Heart left ventricle (tissue), 16 donors: ENCODE measurements at regions not wholly inside any gene's neighbourhood (a gene's known extent, or its start where the extent isn't known, plus 50 kb on each side); places are given as distances from the start of the nearest gene placed in this dataset.

Source experiments
- ATAC-seq, 4 donors: fragments of 200-7000 bp; cut with Tn5 transposase; one replicate each; pipeline ENCODE4 v1.9.1; 2020 to 2022; ENCODE audit warnings: moderate library complexity in 4 of 4, mild to moderate bottlenecking in 3 of 4, moderate number of reproducible peaks in 1 of 4
- DNase-seq, 5 donors: peaks; one replicate each; pipeline ENCODE4 v3.0.0-alpha.2; 2020
- H3K27ac ChIP-seq, 12 donors: fragments of 200-600 bp; sonication (generic) in 4 of 12; one replicate each; pipeline versions ENCODE4 v1.5.0 to v1.8.0; 2016 to 2022; ENCODE audit warnings: mild to moderate bottlenecking in 2 of 12
- H3K27me3 ChIP-seq, 9 donors: fragments of 200-600 bp; sonication (generic) in 2 of 9; one replicate each; pipeline versions ENCODE4 v1.5.1 to v1.8.0; 2016 to 2022; ENCODE audit warnings: mild to moderate bottlenecking in 3 of 9
- H3K36me3 ChIP-seq, 9 donors: fragments of 200-600 bp; sonication (generic) in 2 of 9; one replicate each; pipeline versions ENCODE4 v1.5.0 to v1.8.0; 2018 to 2022; ENCODE audit warnings: mild to moderate bottlenecking in 2 of 9
- H3K4me1 ChIP-seq, 12 donors: fragments of 200-600 bp; sonication (generic) in 4 of 12; one replicate each; pipeline versions ENCODE4 v1.5.0 to v1.8.0; 2016 to 2022; ENCODE audit warnings: mild to moderate bottlenecking in 3 of 12
- H3K4me3 ChIP-seq, 12 donors: fragments of 200-600 bp; sonication (generic) in 4 of 12; one replicate each; pipeline versions ENCODE4 v1.5.0 to v1.8.0; 2017 to 2022; ENCODE audit warnings: mild to moderate bottlenecking in 9 of 12, moderate library complexity in 4 of 12
- H3K9me3 ChIP-seq, 12 donors: fragments of 200-600 bp; sonication (generic) in 4 of 12; one replicate each; pipeline versions ENCODE4 v1.5.0 to v1.8.0; 2016 to 2022; ENCODE audit warnings: mild to moderate bottlenecking in 1 of 12
- CTCF ChIP-seq, 12 donors: fragments of 200-600 bp; sonication (generic) in 4 of 12; IDR thresholded peaks; one replicate each; pipeline versions ENCODE4 v1.5.0 to v1.8.0; 2018 to 2022; ENCODE audit warnings: antibody characterized with exemption in 12 of 12, mild to moderate bottlenecking in 5 of 12
- POLR2A ChIP-seq, 2 donors: fragments of 450-650 bp; IDR thresholded peaks; one replicate each; pipeline ENCODE4 v1.6.1; 2017; ENCODE audit warnings: antibody characterized with exemption in 2 of 2, mild to moderate bottlenecking in 2 of 2, moderate library complexity in 2 of 2
- WGBS, 4 donors: extraction: QIAGEN DNeasy Blood & Tissue Kit in 2 of 4; methylation state at CpG; one replicate each; pipeline versions ENCODE4 v1.1.5 to v1.1.7; 2013 to 2018; 5-methylcytosine and 5-hydroxymethylcytosine counted together
- intact Hi-C, 10 donors: fragments of 100-400 bp; cut with DNase I; formaldehyde crosslinking; loops; one replicate each; pipeline versions ENCODE4 v1.11.1 to v1.14.2; 2022
- donor health status: ischemic (EF 13 %, LVEDD 7.1; RV severe dilation, severe dysfunction).
- donor health status: healthy with polysubstance abuse.
- donor health status: DM: no; HTN: yes; CAD: no.
- donor health status: DM: no; HTN: no; CAD: no.
- donor health status: ischemic (EF 25% LVEDD 6.9; RV normal size, moderate dysfunction).
- donor health status: ischemic (EF 25% LVEDD 5.7; RV mildly dilated, moderate dysfunction).
- donor health status: healthy.
- donor health status: DM: yes; HTN: yes; CAD: no.
- donor health status: ischemic (EF 35%, LVEDD 5.7; RV mildly dilated, moderate dysfunction).
- donor health status: nonischemic (EF 11% LVEDD 7.7; RV severe dilation, severe dysfunction).
- donor health status: DM: yes; HTN: yes; CAD: no.
- donor health status: PGD.
- donor health status: ischemic (EF 29% LVEDD 5.4; RV normal size, mild dysfunction).
- donor health status: nonischemic (EF 23%, LVEDD 6.1; RV moderate dilation, normal function).

GRCh38 chr5:67695369-67695768 is 498.8 kb upstream of the CD180 start:
- Histone ChIP-seq H3K27ac (peak overlapping the region in 8 of 12 donors; percentile 54 to 93 (median 80)), H3K4me3 (no peak overlapping the region), H3K27me3 (no peaks in the 10 kb centered on the region), H3K4me1 (peaks cover 0 to 20% (median 9%) of the 10 kb centered on the region in 12 donors), H3K9me3 (no peaks in the 10 kb centered on the region), H3K36me3 (no peaks in the 10 kb centered on the region)
- TF ChIP-seq CTCF (IDR thresholded peaks at IDR 0.05) (no peak), POLR2A (IDR thresholded peaks at IDR 0.05) (no peak)
- DNase-seq (no peak), ATAC-seq (no peak)
- WGBS, 4 donors = 77 to 85% (median 83%) methylated on average over 1 of the region's 1 CpG
- intact Hi-C loops = loop anchor here in 7 of 10 donors (2.0 to 10.0 kb wide), 5 partner anchors 107 to 569 kb away; partner anchors contain the start of gene PIK3R1 (in 1 of the 7)

GRCh38 chr5:67694810-67695191 is 498.2 kb upstream of the CD180 start:
- ATAC-seq (no peak), DNase-seq (no peak)
- 77 to 84% (median 83%) methylated on average over 3 of the region's 3 CpGs for WGBS, 4 donors
- TF ChIP-seq CTCF (IDR thresholded peaks at IDR 0.05) = no peak
- TF ChIP-seq POLR2A (IDR thresholded peaks at IDR 0.05) = no peak
- Histone ChIP-seq H3K27ac (peak overlapping the region; percentile 28 to 93 (median 78)), H3K27me3 (no peaks in the 10 kb centered on the region), H3K36me3 (no peaks in the 10 kb centered on the region), H3K4me1 (peaks cover 0 to 20% (median 9%) of the 10 kb centered on the region in 12 donors), H3K9me3 (no peaks in the 10 kb centered on the region), H3K4me3 (no peak overlapping the region)
- intact Hi-C loops = loop anchor here in 7 of 10 donors (2.0 to 10.0 kb wide), 9 partner anchors 48 to 572 kb away; partner anchors contain the start of gene PIK3R1 (in 1 of the 7)

- no peaks in the 10 kb centered on the region for H3K9me3 ChIP-seq
- no peaks in the 10 kb centered on the region for H3K36me3 ChIP-seq
- ATAC-seq = peak; percentile 96 to 98 (median 98)
- H3K4me1 ChIP-seq = peaks cover 0 to 20% (median 9%) of the 10 kb centered on the region in 12 donors
- intact Hi-C loops = loop anchor here in 6 of 10 donors (2.0 to 10.0 kb wide), 8 partner anchors 47 to 573 kb away; partner anchors contain the start of gene PIK3R1 (in 1 of the 6)
- peak overlapping the region; percentile 38 to 93 (median 78) for H3K27ac ChIP-seq
- 28 to 50% (median 31%) methylated on average over 6 of the region's 6 CpGs for WGBS, 4 donors
- DNase-seq = peak; percentile 49 to 84 (median 65)
- TF ChIP-seq POLR2A (IDR thresholded peaks at IDR 0.05) (no peak), CTCF (IDR thresholded peaks at IDR 0.05) (no peak)
- H3K4me3 ChIP-seq = no peak overlapping the region
- H3K27me3 ChIP-seq = no peaks in the 10 kb centered on the region
Observed at GRCh38 chr5:67693956-67694809, 497.6 kb upstream of the CD180 start.

- Histone ChIP-seq H3K9me3 (peaks cover 0 to 7% (median 0%) of the 10 kb centered on the region in 12 donors), H3K27ac (no peak overlapping the region), H3K4me1 (no peaks in the 10 kb centered on the region), H3K36me3 (no peaks in the 10 kb centered on the region), H3K27me3 (no peaks in the 10 kb centered on the region), H3K4me3 (no peak overlapping the region)
- intact Hi-C loops = no loop called here
- ATAC-seq = no peak
- TF ChIP-seq CTCF (IDR thresholded peaks at IDR 0.05) = no peak
- TF ChIP-seq POLR2A (IDR thresholded peaks at IDR 0.05) = no peak
- no peak for DNase-seq
- WGBS, 4 donors = 68 to 79% (median 74%) methylated on average over 1 of the region's 1 CpG
Observed at GRCh38 chr5:67686746-67687145, 490.1 kb upstream of the CD180 start.
